Keratinocyte (primary cell): ENCODE measurements at regions not wholly inside any gene's neighbourhood (a gene's known extent, or its start where the extent isn't known, plus 50 kb on each side); places are given as distances from the start of the nearest gene placed in this dataset.

Experiments used
- DNase-seq: peaks from one replicate; pipeline ENCODE4 v3.0.0-alpha.2; 2011; ENCODE audit warnings: low read depth, missing footprints, low spot score
- FAIRE-seq: peaks from 2 replicates; lab custom pipeline; 2011; peaks lifted over from hg19 to GRCh38; lab: Jason Lieb, UNC
- H2AFZ ChIP-seq: 2 replicates; pipeline ENCODE4 v1.6.0; 2012; ENCODE audit warnings: low read length, control low read depth, inconsistent platforms; ENCODE audit not compliant: control insufficient read depth
- H3K27ac ChIP-seq: 2 replicates; pipeline ENCODE4 v1.5.1; 2011; ENCODE audit warnings: low read length; ENCODE audit not compliant: control insufficient read depth, insufficient read depth
- H3K27me3 ChIP-seq: 3 replicates; pipeline ENCODE4 v1.6.0; 2011; ENCODE audit warnings: low read length; ENCODE audit not compliant: control insufficient read depth, insufficient read depth; ENCODE audit errors: extremely low read depth
- H3K36me3 ChIP-seq, 2 experiments: 2 replicates in 1 of 2; 3 replicates in 1 of 2; pipeline ENCODE4 v1.5.1; 2011; ENCODE audit warnings: low read length in 2 of 2, mild to moderate bottlenecking in 1 of 2; ENCODE audit not compliant: control insufficient read depth in 2 of 2, insufficient read depth in 2 of 2; ENCODE audit errors: extremely low read depth in 1 of 2
- H3K4me1 ChIP-seq: 3 replicates; pipeline ENCODE4 v1.5.1; 2011; ENCODE audit warnings: low read length; ENCODE audit not compliant: control insufficient read depth, insufficient read depth; ENCODE audit errors: extremely low read depth
- H3K4me2 ChIP-seq: 3 replicates; pipeline ENCODE4 v1.6.0; 2011; ENCODE audit warnings: low read depth, low read length; ENCODE audit not compliant: control insufficient read depth, insufficient read depth; ENCODE audit errors: extremely low read depth
- H3K4me3 ChIP-seq, 3 experiments: fragments of 200-600 bp in 1 of 3; sonication (generic) in 1 of 3; 2 replicates in 2 of 3; 3 replicates in 1 of 3; pipeline ENCODE4 v1.5.1; 2011 to 2016; ENCODE audit warnings: low read length in 3 of 3, mild to moderate bottlenecking in 3 of 3, control low read depth in 2 of 3, inconsistent platforms in 1 of 3, low read depth in 1 of 3, mixed read lengths in 1 of 3, mixed run types in 1 of 3, moderate library complexity in 1 of 3; ENCODE audit not compliant: control insufficient read depth in 2 of 3, insufficient read depth in 2 of 3; ENCODE audit errors: extremely low read depth in 1 of 3
- H3K79me2 ChIP-seq: 2 replicates; pipeline ENCODE4 v1.6.0; 2012; ENCODE audit warnings: low read length; ENCODE audit not compliant: control insufficient read depth, insufficient read depth
- H3K9ac ChIP-seq: 3 replicates; pipeline ENCODE4 v1.6.0; 2011; ENCODE audit warnings: low read length; ENCODE audit not compliant: control insufficient read depth, insufficient read depth; ENCODE audit errors: extremely low read depth
- H3K9me1 ChIP-seq: 3 replicates; pipeline ENCODE4 v1.6.0; 2011; ENCODE audit warnings: low read length; ENCODE audit not compliant: control insufficient read depth, insufficient read depth; ENCODE audit errors: extremely low read depth
- H3K9me3 ChIP-seq: 2 replicates; pipeline ENCODE4 v1.5.1; 2012; ENCODE audit warnings: low read depth, low read length; ENCODE audit not compliant: control insufficient read depth
- H4K20me1 ChIP-seq: 3 replicates; pipeline ENCODE4 v1.6.0; 2011; ENCODE audit warnings: low read length; ENCODE audit not compliant: control insufficient read depth, insufficient read depth; ENCODE audit errors: extremely low read depth
- EZH2 ChIP-seq: IDR thresholded peaks from one replicate; pipeline ENCODE4 v1.6.1; 2012; ENCODE audit warnings: inconsistent platforms, mild to moderate bottlenecking, low read length, moderate library complexity
- dilution Hi-C: fragments of 300-500 bp; cut with MboI; formaldehyde crosslinking; loops from one replicate; pipeline ENCODE4 v1.7.0; 2020; ENCODE audit warnings: low sequenced_read_pairs; ENCODE audit not compliant: extremely low pct_ligation_motif_present
- TF ChIP-seq, protein P1 (sequence below), 3 experiments: IDR thresholded peaks in 1 of 3; conservative IDR thresholded peaks in 1 of 3; optimal IDR thresholded peaks in 1 of 3; 2 replicates in 2 of 3; 3 replicates in 1 of 3; pipeline versions ENCODE3 to v1.5.1; 2011; ENCODE audit warnings: low read length in 3 of 3, mild to moderate bottlenecking in 3 of 3, moderate library complexity in 2 of 3, control low read depth in 1 of 3, inconsistent platforms in 1 of 3; ENCODE audit not compliant: insufficient read depth in 2 of 3; ENCODE audit errors: extremely low read depth in 1 of 3

DNA sequence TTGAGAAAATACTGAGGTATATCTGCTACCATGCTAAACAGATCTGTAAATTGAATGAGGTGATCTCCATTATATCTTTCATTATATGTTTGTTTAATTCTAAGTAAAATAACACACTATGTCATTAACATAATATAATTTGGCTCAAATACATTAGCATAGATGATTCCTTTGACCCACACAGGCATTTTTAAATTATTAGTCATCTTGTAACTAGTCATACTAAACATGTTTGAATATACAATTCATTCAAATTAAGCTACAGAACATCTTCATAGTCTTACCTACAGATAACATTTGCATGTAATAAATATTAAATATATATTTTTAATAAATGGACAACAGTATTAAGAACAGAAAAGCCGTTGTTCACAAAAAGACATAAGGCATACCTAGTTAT is 52.7 kb upstream of the KYNU start:
- dilution Hi-C loops: no loop called here
- Histone ChIP-seq H3K27me3 (no peaks in the 10 kb centered on the region), H3K9me1 (no peaks in the 10 kb centered on the region), H3K9me3 (no peaks in the 10 kb centered on the region), H2AFZ (no peak overlapping the region), H4K20me1 (no peaks in the 10 kb centered on the region), H3K27ac (no peak overlapping the region), H3K79me2 (no peaks in the 10 kb centered on the region), H3K36me3 (no peaks in the 10 kb centered on the region), H3K4me2 (no peak overlapping the region), H3K9ac (no peak overlapping the region), H3K4me3 (no peak overlapping the region), H3K4me1 (peaks cover 12% of the 10 kb centered on the region)
- TF ChIP-seq EZH2: no peak
- TF ChIP-seq, protein P1, sequence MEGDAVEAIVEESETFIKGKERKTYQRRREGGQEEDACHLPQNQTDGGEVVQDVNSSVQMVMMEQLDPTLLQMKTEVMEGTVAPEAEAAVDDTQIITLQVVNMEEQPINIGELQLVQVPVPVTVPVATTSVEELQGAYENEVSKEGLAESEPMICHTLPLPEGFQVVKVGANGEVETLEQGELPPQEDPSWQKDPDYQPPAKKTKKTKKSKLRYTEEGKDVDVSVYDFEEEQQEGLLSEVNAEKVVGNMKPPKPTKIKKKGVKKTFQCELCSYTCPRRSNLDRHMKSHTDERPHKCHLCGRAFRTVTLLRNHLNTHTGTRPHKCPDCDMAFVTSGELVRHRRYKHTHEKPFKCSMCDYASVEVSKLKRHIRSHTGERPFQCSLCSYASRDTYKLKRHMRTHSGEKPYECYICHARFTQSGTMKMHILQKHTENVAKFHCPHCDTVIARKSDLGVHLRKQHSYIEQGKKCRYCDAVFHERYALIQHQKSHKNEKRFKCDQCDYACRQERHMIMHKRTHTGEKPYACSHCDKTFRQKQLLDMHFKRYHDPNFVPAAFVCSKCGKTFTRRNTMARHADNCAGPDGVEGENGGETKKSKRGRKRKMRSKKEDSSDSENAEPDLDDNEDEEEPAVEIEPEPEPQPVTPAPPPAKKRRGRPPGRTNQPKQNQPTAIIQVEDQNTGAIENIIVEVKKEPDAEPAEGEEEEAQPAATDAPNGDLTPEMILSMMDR (optimal IDR thresholded peaks at IDR 0.05 in 1 of 3, IDR thresholded peaks at IDR 0.05 in 1 of 3, conservative IDR thresholded peaks at IDR 0.05 in 1 of 3; ENCODE audit: extremely low read depth in 1 of 3, insufficient read depth in 2 of 3, low read length in 3 of 3): no peak
- FAIRE-seq (no peak), DNase-seq (no peak)

- H3K36me3 ChIP-seq: no peaks in the 10 kb centered on the region
- FAIRE-seq: no peak
- DNase-seq: no peak
- H3K4me1 ChIP-seq: peaks cover 12% of the 10 kb centered on the region
- dilution Hi-C loops: no loop called here
- H3K9me1 ChIP-seq: no peaks in the 10 kb centered on the region
- no peak overlapping the region for H2AFZ ChIP-seq
- TF ChIP-seq, protein P1 (optimal IDR thresholded peaks at IDR 0.05 in 1 of 3, IDR thresholded peaks at IDR 0.05 in 1 of 3, conservative IDR thresholded peaks at IDR 0.05 in 1 of 3; ENCODE audit: extremely low read depth in 1 of 3, insufficient read depth in 2 of 3, low read length in 3 of 3): no peak
- no peak for TF ChIP-seq EZH2
- no peaks in the 10 kb centered on the region for H3K27me3 ChIP-seq
- H3K4me3 ChIP-seq: no peak overlapping the region
- H4K20me1 ChIP-seq: no peaks in the 10 kb centered on the region
- no peaks in the 10 kb centered on the region for H3K79me2 ChIP-seq
- H3K9me3 ChIP-seq: no peaks in the 10 kb centered on the region
- H3K4me2 ChIP-seq: no peak overlapping the region
- H3K9ac ChIP-seq: no peak overlapping the region
- no peak overlapping the region for H3K27ac ChIP-seq
Observed at GRCh38 chr2:142822190-142822589, 55.3 kb upstream of the KYNU start.
